ENCODE measurements at regions not wholly inside any gene's neighbourhood (a gene's known extent, or its start where the extent isn't known, plus 50 kb on each side); places are given as distances from the start of the nearest gene placed in this dataset.

GRCh38 chr16:13856398-13856797 is 63.6 kb upstream of the ERCC4 start:
- TF ChIP-seq, protein P1, sequence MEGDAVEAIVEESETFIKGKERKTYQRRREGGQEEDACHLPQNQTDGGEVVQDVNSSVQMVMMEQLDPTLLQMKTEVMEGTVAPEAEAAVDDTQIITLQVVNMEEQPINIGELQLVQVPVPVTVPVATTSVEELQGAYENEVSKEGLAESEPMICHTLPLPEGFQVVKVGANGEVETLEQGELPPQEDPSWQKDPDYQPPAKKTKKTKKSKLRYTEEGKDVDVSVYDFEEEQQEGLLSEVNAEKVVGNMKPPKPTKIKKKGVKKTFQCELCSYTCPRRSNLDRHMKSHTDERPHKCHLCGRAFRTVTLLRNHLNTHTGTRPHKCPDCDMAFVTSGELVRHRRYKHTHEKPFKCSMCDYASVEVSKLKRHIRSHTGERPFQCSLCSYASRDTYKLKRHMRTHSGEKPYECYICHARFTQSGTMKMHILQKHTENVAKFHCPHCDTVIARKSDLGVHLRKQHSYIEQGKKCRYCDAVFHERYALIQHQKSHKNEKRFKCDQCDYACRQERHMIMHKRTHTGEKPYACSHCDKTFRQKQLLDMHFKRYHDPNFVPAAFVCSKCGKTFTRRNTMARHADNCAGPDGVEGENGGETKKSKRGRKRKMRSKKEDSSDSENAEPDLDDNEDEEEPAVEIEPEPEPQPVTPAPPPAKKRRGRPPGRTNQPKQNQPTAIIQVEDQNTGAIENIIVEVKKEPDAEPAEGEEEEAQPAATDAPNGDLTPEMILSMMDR (IDR thresholded peaks at IDR 0.05; ENCODE audit: control insufficient read depth, extremely low read depth, insufficient read depth), result no peak
- H3K4me3 ChIP-seq (ENCODE audit: low read depth, low read length), result no peak overlapping the region
- no peak for DNase-seq (ENCODE audit: low read depth)

DNA sequence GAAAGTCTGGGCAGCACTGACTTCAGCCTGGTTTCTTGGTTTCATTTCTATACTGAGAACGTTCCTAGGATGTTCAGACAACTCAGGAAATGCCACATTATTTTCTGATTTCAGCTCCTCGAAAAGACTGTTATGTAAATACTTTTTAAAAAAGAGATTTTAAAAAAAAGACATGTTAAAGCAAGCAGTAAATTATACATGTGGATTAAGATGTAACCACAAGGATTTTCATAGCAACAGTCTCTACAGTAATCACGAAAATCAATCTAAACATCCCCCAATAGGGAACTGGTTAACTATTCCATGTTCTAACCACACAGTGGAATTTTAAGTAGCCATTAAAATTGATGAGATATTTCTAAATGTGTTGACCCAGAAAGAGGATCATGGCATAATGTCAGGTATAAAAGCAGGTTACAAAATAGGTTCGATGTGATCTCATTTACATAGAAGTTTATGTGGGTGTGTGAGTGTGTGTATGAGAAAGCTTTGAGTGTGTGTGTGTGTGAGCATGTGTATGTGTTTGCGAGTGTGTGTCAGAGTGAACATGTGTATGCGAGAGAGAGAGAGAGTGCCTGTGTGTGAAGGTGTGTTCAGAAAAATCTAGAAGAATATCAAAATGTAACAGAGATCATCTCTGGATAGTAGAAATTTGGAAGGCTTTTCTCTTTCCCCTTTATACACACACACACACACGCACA is 63.0 kb upstream of the ERCC4 start:
- TF ChIP-seq, protein P1 (IDR thresholded peaks at IDR 0.05; ENCODE audit: control insufficient read depth, extremely low read depth, insufficient read depth), result no peak
- DNase-seq (ENCODE audit: low read depth), result no peak
- H3K4me3 ChIP-seq (ENCODE audit: low read depth, low read length), result no peak overlapping the region

GRCh38 chr16:13858873-13859580 is 60.9 kb upstream of the ERCC4 start:
- no peak overlapping the region for H3K4me3 ChIP-seq (ENCODE audit: low read depth, low read length)
- TF ChIP-seq, protein P1 (IDR thresholded peaks at IDR 0.05; ENCODE audit: control insufficient read depth, extremely low read depth, insufficient read depth), result no peak

GRCh38 chr16:13863075-13863765 is 56.7 kb upstream of the ERCC4 start:
- TF ChIP-seq, protein P1 (IDR thresholded peaks at IDR 0.05; ENCODE audit: control insufficient read depth, extremely low read depth, insufficient read depth), result no peak
- no peak overlapping the region for H3K4me3 ChIP-seq (ENCODE audit: low read depth, low read length)
- DNase-seq (ENCODE audit: low read depth), result no peak

More at GRCh38 chr16:13858873-13859580, 60.9 kb upstream of the ERCC4 start:
- DNase-seq (ENCODE audit: low read depth), result no peak

- no peak overlapping the region for H3K4me3 ChIP-seq (ENCODE audit: low read depth, low read length)
- DNase-seq (ENCODE audit: low read depth), result no peak
- TF ChIP-seq, protein P1 (IDR thresholded peaks at IDR 0.05; ENCODE audit: control insufficient read depth, extremely low read depth, insufficient read depth), result no peak
Measured at GRCh38 chr16:13864689-13865088, 55.3 kb upstream of the ERCC4 start.

GRCh38 chr16:13866073-13866472 is 53.9 kb upstream of the ERCC4 start:
- TF ChIP-seq, protein P1 (IDR thresholded peaks at IDR 0.05; ENCODE audit: control insufficient read depth, extremely low read depth, insufficient read depth), result peak; percentile 96
- no peak overlapping the region for H3K4me3 ChIP-seq (ENCODE audit: low read depth, low read length)
- peak; percentile 73 for DNase-seq (ENCODE audit: low read depth)
